Endodermal cell (in vitro differentiated cells): ENCODE measurements at regions not wholly inside any gene's neighbourhood (a gene's known extent, or its start where the extent isn't known, plus 50 kb on each side); places are given as distances from the start of the nearest gene placed in this dataset.

Experiments
- DNase-seq: peaks from one replicate; pipeline ENCODE4 v3.0.0-alpha.2; 2017
- H3K27ac ChIP-seq: 2 replicates; pipeline ENCODE4 v1.5.1; 2013; ENCODE audit warnings: mild to moderate bottlenecking, low read depth, low read length, moderate library complexity
- H3K27me3 ChIP-seq: 2 replicates; pipeline ENCODE4 v1.6.1; 2013; ENCODE audit warnings: mild to moderate bottlenecking, low read length, moderate library complexity; ENCODE audit not compliant: insufficient read depth, control insufficient read depth, poor library complexity, severe bottlenecking
- H3K36me3 ChIP-seq: 2 replicates; pipeline ENCODE4 v1.7.0; 2013; ENCODE audit warnings: mild to moderate bottlenecking, low read length, moderate library complexity; ENCODE audit not compliant: control insufficient read depth, insufficient read depth
- H3K4me1 ChIP-seq: one replicate; pipeline ENCODE4 v1.7.0; 2013; ENCODE audit warnings: low read length; ENCODE audit not compliant: control insufficient read depth, insufficient read depth
- H3K4me3 ChIP-seq: 2 replicates; pipeline ENCODE4 v1.5.1; 2013; ENCODE audit warnings: mild to moderate bottlenecking, low read length, moderate library complexity
- H3K9ac ChIP-seq: 2 replicates; pipeline ENCODE4 v1.6.1; 2013; ENCODE audit warnings: mild to moderate bottlenecking, low read length, moderate library complexity; ENCODE audit not compliant: poor library complexity, severe bottlenecking; ENCODE audit errors: extremely low read depth
- H3K9me3 ChIP-seq: 2 replicates; pipeline ENCODE4 v1.6.1; 2013; ENCODE audit warnings: mild to moderate bottlenecking, low read length, moderate library complexity; ENCODE audit not compliant: control insufficient read depth
- H3K27ac Mint-ChIP-seq: 2 replicates; pipeline ENCODE4 v1.8.0; 2020; ENCODE audit warnings: mixed read lengths
- H3K27me3 Mint-ChIP-seq: 2 replicates; pipeline ENCODE4 v1.8.0; 2021; ENCODE audit warnings: mild to moderate bottlenecking, mixed read lengths; ENCODE audit not compliant: insufficient read depth
- H3K36me3 Mint-ChIP-seq: 2 replicates; pipeline ENCODE4 v1.8.0; 2020; ENCODE audit warnings: low read depth, mixed read lengths
- H3K4me1 Mint-ChIP-seq: 2 replicates; pipeline ENCODE4 v1.8.0; 2020; ENCODE audit warnings: mixed read lengths
- H3K4me3 Mint-ChIP-seq: 2 replicates; pipeline ENCODE4 v1.8.0; 2020; ENCODE audit warnings: mild to moderate bottlenecking, moderate library complexity, mixed read lengths
- H3K9me3 Mint-ChIP-seq: 2 replicates; pipeline ENCODE4 v1.8.0; 2020; ENCODE audit warnings: mild to moderate bottlenecking, mixed read lengths
- CTCF ChIP-seq: fragments of 200-600 bp; sonication (generic); conservative IDR thresholded peaks from 2 replicates; pipeline ENCODE4 v1.5.0; 2021; ENCODE audit warnings: antibody characterized with exemption, mild to moderate bottlenecking
- WGBS, 2 experiments: methylation state at CpG; one replicate each; pipeline versions ENCODE4 v1.1.5 to v1.1.7; 2013; ENCODE audit warnings: missing lambda C conversion rate in 2 of 2, mixed read lengths in 1 of 2; ENCODE audit not compliant: insufficient coverage in 1 of 2, insufficient read length in 1 of 2; 5-methylcytosine and 5-hydroxymethylcytosine counted together

GRCh38 chr13:80599765-80600164, 258.8 kb upstream of the SPRY2 start:
- no peaks in the 10 kb centered on the region for H3K36me3 Mint-ChIP-seq
- no peak for TF ChIP-seq CTCF

GRCh38 chr13:80598189-80598588, 257.3 kb upstream of the SPRY2 start:
- WGBS, 2 experiments, result 93 to 96% methylated on average over 3 of the region's 3 CpGs
- Mint-ChIP-seq H3K4me3 (no peak overlapping the region), H3K9me3 (no peaks in the 10 kb centered on the region), H3K4me1 (peaks cover 6% of the 10 kb centered on the region), H3K27me3 (no peaks in the 10 kb centered on the region), H3K27ac (no peak overlapping the region), H3K36me3 (no peaks in the 10 kb centered on the region)
- Histone ChIP-seq H3K9ac (no peak overlapping the region), H3K4me3 (no peak overlapping the region), H3K36me3 (no peaks in the 10 kb centered on the region), H3K27ac (no peak overlapping the region), H3K9me3 (no peaks in the 10 kb centered on the region), H3K27me3 (no peaks in the 10 kb centered on the region), H3K4me1 (no peaks in the 10 kb centered on the region)
- no peak for TF ChIP-seq CTCF
- no peak for DNase-seq

More at GRCh38 chr13:80599765-80600164, 258.8 kb upstream of the SPRY2 start:
- H3K4me3 ChIP-seq, result no peak overlapping the region
- H3K4me3 Mint-ChIP-seq, result no peak overlapping the region
- no peaks in the 10 kb centered on the region for H3K9me3 ChIP-seq
- no peak overlapping the region for H3K27ac Mint-ChIP-seq
- no peaks in the 10 kb centered on the region for H3K4me1 ChIP-seq
- peaks cover 6% of the 10 kb centered on the region for H3K4me1 Mint-ChIP-seq
- H3K36me3 ChIP-seq, result no peaks in the 10 kb centered on the region
- DNase-seq, result no peak
- H3K27me3 Mint-ChIP-seq, result no peaks in the 10 kb centered on the region
- no peak overlapping the region for H3K27ac ChIP-seq
- H3K27me3 ChIP-seq, result no peaks in the 10 kb centered on the region
- H3K9me3 Mint-ChIP-seq, result no peaks in the 10 kb centered on the region
- no peak overlapping the region for H3K9ac ChIP-seq

GRCh38 chr13:80591976-80592740, 251.2 kb upstream of the SPRY2 start:
- Mint-ChIP-seq H3K27me3 (no peaks in the 10 kb centered on the region), H3K9me3 (no peaks in the 10 kb centered on the region), H3K4me1 (peaks cover 6% of the 10 kb centered on the region), H3K4me3 (no peak overlapping the region), H3K27ac (no peak overlapping the region), H3K36me3 (no peaks in the 10 kb centered on the region)
- Histone ChIP-seq H3K27ac (no peak overlapping the region), H3K27me3 (no peaks in the 10 kb centered on the region), H3K36me3 (no peaks in the 10 kb centered on the region), H3K9ac (no peak overlapping the region), H3K9me3 (no peaks in the 10 kb centered on the region), H3K4me1 (no peaks in the 10 kb centered on the region), H3K4me3 (no peak overlapping the region)
- no peak for DNase-seq
- no peak for TF ChIP-seq CTCF
- WGBS, 2 experiments, result 92 to 100% methylated on average over 2 to 3 of the region's 4 CpGs
